Endothelial cell of umbilical vein (primary cell): ENCODE measurements at regions not wholly inside any gene's neighbourhood (a gene's known extent, or its start where the extent isn't known, plus 50 kb on each side); places are given as distances from the start of the nearest gene placed in this dataset.

Experiments
- CTCF ChIP-seq, 2 donors: IDR thresholded peaks; 1 replicate in 1 of 2; 2 replicates in 1 of 2; pipeline ENCODE4 v1.5.1; 2011; ENCODE audit warnings: low read length in 2 of 2, mild to moderate bottlenecking in 2 of 2, moderate library complexity in 2 of 2, control low read depth in 1 of 2, inconsistent platforms in 1 of 2, low read depth in 1 of 2; ENCODE audit not compliant: insufficient read depth in 1 of 2; ENCODE audit errors: extremely low read depth in 1 of 2
- EZH2 ChIP-seq: IDR thresholded peaks from 2 replicates; pipeline ENCODE4 v1.6.1; 2012; ENCODE audit warnings: borderline replicate concordance, low read depth, mild to moderate bottlenecking, moderate library complexity, low read length, inconsistent platforms; ENCODE audit not compliant: severe bottlenecking
- POLR2A ChIP-seq: IDR thresholded peaks from 2 replicates; pipeline ENCODE4 v1.6.1; 2012; ENCODE audit warnings: low read depth, mild to moderate bottlenecking, control low read depth, low read length
- POLR2AphosphoS5 ChIP-seq: IDR thresholded peaks from 2 replicates; pipeline ENCODE4 v1.6.1; 2012; ENCODE audit warnings: low read depth, mild to moderate bottlenecking, control low read depth, low read length, moderate library complexity; ENCODE audit not compliant: insufficient read depth

GRCh38 chr7:106966121-106966520, 78.4 kb upstream of the PRKAR2B start:
- no peak for TF ChIP-seq EZH2
- no peak for TF ChIP-seq POLR2AphosphoS5
- no peak for TF ChIP-seq CTCF (IDR thresholded peaks at IDR 0.05; ENCODE audit: extremely low read depth in 1 of 2, insufficient read depth in 1 of 2, low read depth in 1 of 2, low read length in 2 of 2)
- TF ChIP-seq POLR2A = no peak
